Spleen (tissue), 7 donors: ENCODE measurements at regions not wholly inside any gene's neighbourhood (a gene's known extent, or its start where the extent isn't known, plus 50 kb on each side); places are given as distances from the start of the nearest gene placed in this dataset.

ENCODE experiments used
- CTCF ChIP-seq, 11 experiments: fragments of 200-600 bp in 7 of 11; fragments of 450-650 bp in 4 of 11; sonication (generic) in 4 of 11; IDR thresholded peaks in 8 of 11; conservative IDR thresholded peaks in 3 of 11; 1 replicate in 7 of 11; 2 replicates in 4 of 11; pipeline versions ENCODE4 v1.4.0 to v1.8.0; 2016 to 2021; ENCODE audit warnings: antibody characterized with exemption in 11 of 11, inconsistent platforms in 4 of 11, mild to moderate bottlenecking in 1 of 11
- POLR2A ChIP-seq, 3 donors: fragments of 450-650 bp; IDR thresholded peaks; one replicate each; pipeline ENCODE4 v1.5.1; 2017; ENCODE audit warnings: antibody characterized with exemption in 3 of 3, mild to moderate bottlenecking in 1 of 3
- donor health status: DM: no; HTN: no; CAD: no; lungs with moderate emphysema.
- donor health status: DM: no; HTN: no; CAD: no.
- donor health status: DM: no; HTN: no; CAD: no.

- no peak for TF ChIP-seq CTCF (IDR thresholded peaks at IDR 0.05 in 8 of 11, conservative IDR thresholded peaks at IDR 0.05 in 3 of 11)
- no peak for TF ChIP-seq POLR2A (IDR thresholded peaks at IDR 0.05)
Measured at GRCh38 chr6:62516291-62517141, 230.5 kb upstream of the KHDRBS2 start.
